ENCODE measurements at regions not wholly inside any gene's neighbourhood (a gene's known extent, or its start where the extent isn't known, plus 50 kb on each side); places are given as distances from the start of the nearest gene placed in this dataset.
"Not testable (repeated sequence)": the region's sequence is repeated elsewhere in the genome, so short reads cannot be mapped to it uniquely, and the experiment has no call there.

DNA sequence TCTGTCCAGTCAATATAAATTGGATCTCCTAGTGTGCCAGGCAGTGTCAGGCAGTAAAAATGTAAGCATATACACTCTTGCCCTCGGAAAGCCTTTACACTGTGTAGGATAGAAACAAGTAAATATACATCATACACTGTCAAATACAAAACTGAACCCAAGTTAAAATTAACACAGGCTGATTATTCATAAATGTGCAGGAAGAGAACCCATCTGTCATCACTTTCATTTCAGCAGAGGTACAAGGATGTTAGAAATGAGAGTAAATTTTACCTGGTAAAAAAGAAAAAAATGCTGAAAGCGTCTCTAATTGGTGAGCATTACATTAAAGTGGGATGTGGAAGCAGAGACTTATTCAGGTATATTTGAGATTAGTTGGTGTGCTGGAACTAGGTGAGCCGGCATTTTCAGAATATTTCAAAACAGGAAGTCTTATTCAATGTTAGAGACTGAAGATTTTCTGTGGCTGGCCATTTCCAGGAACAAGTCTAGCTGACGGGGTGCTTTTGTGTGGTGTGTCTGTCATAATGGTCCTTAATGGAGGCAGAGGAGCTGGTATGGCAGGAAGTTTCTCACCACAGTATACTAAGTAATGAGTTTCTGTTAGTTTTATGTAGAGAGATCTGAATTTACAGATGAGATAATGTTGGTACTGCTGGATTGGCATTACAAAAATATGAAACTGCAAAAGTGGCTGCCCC is 192.6 kb downstream of the CASP12 start:
- in situ Hi-C loops (cut with HindIII; ENCODE audit: low sequenced_read_pairs) = no loop called here

GRCh38 chr11:104704888-104705287 is 193.4 kb downstream of the CASP12 start:
- in situ Hi-C loops (cut with HindIII; ENCODE audit: low sequenced_read_pairs) = no loop called here

DNA sequence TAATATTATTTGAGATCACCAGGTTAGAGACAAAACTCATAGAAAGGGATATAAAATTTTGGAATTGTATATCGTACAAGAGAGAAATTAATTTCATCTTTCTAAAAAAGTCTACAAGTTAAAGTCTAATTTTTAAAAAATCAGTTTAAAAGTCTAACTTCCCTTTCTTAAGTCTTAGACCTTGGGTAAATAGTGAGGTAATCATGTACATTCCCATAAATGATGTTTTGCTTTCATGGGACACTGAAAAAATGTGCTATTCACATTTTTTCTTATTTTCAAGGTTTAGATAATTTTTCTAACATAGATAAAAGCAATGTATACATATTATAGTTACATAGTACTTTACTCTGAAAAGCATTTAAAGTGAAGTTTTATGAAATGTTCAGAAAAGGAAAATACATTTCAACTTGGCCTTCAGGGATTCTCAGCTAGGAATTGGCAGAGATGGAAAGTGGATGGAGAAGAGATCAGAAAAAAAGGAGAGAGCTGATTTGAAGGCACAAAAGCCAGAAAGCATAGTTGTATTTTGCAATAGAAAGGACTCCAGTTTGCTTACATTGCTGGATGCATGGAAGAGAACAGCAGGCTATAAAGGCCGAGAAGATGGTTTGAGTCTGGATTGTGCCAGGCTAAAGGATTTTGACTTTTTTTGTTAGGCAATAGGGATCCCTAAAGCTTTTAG is 194.0 kb downstream of the CASP12 start:
- in situ Hi-C loops (cut with HindIII; ENCODE audit: low sequenced_read_pairs) = no loop called here

GRCh38 chr11:104700609-104701008 is 197.7 kb downstream of the CASP12 start:
- in situ Hi-C loops (cut with HindIII; ENCODE audit: low sequenced_read_pairs) = no loop called here

DNA sequence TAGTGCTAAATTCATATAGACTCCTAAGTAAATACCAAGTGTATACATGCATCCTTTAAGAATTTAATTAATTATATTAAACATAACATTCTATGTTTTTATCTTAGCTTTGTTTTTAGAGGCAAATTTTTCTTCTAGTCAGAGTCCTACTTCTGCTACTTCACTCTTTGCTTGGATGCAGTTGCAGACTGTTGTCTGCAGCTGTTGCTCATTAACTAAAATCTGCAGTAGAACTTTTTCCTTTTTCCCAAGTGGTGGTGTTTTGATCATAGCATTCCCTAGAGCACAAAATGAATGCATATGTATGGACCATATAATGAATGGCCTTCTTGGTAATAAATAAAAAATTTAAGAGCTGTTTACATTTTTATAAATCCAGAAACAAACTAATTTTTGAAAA is 198.3 kb downstream of the CASP12 start:
- in situ Hi-C loops (cut with HindIII; ENCODE audit: low sequenced_read_pairs) = no loop called here

DNA sequence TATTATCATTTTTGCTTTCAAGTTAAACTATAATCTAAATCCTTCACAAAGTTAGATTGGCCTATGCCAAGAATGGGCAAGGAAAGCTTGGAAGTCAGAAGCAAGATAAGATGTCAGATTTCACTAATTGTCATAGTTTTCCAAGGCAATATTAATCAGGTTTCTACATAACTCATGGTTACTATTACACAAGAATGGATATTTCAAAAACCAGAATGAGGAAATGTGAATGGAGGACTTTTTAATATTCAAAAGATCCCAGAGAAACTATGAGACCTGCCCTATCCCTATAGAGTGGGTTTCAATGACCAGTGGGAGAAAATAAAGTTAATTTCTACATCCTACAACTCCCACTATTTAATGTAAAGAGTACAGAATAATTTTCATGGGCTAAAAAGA is 203.2 kb downstream of the CASP12 start:
- in situ Hi-C loops (cut with HindIII; ENCODE audit: low sequenced_read_pairs) = no loop called here

DNA sequence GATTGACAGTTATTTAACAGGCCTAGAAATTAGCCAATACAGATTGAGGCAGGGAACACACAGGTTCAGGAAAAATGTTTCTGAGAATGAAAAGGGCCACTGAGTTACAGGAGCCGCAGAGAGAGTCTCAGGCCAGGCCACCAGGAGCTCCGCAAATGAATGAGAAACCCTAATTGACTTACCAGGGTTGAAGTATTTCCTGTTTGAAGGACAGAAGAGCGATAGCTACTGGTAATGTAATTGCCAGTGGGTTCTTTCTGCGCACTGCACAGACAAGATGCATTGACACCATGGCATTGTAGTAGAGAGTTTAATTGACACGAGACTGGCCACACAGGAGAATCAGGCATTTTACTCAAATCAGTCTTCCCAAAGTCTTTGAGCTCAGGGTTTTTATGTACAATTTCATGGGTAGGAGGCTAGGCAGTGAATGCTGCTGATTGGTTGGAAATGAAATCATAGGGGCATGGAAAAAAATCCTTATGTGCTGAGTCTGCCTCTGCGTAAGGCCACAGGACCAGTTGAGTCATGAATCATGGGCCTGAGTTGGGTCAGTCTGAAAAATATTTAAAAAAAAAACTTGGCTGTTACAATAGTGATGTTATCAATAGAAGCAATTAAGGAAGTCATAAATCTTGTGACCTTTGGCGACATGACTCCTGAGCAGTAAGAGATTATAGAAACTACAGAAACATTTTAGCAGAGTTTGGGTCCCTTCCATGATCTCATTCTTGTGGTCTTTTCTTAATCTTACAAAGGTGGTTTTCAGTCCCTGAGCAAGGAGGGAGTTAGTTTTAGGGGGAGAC is 203.8 kb downstream of the CASP12 start:
- in situ Hi-C loops (cut with HindIII; ENCODE audit: low sequenced_read_pairs) = no loop called here

DNA sequence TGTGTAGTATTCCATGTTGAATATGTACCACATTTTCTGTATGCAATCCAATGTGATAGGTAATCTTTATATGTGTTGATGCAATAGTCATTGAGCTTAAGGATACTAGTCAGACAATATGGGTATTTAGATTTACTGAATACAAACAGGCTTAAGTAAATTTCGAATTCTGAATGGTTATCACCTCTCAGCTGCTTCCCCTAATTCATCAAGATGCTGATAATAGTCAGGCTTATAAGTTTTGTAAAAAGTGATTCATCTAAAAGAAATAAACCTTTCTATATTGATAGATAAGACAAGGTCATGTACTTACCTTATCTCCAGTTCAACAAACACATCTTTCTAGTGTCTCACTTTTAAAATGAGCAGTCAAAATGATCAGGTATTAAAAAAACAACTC is 205.5 kb downstream of the CASP12 start:
- in situ Hi-C loops (cut with HindIII; ENCODE audit: low sequenced_read_pairs) = no loop called here

DNA sequence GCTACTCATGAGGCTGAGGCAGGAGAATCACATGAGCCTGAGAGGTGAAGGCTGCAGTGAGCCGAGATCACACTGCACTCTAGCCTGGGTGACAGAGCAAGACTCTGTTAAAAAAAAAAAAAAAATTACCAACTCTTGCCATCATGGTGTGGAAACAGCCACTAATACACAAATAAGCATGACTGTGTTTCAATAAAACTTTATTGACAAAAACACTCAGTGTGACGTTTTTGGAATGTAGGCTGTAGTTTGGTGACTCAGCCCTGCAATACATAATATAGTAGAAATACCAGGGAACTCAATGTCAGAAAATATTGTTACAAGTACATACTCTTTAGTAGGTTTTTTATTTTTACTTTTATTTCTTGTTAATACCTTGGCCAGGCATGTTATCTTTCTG is 207.1 kb downstream of the CASP12 start:
- in situ Hi-C loops (cut with HindIII; ENCODE audit: low sequenced_read_pairs) = no loop called here

GRCh38 chr11:104690241-104690640 is 208.0 kb downstream of the CASP12 start:
- in situ Hi-C loops (cut with HindIII; ENCODE audit: low sequenced_read_pairs) = no loop called here

GRCh38 chr11:104688731-104689130 is 209.5 kb downstream of the CASP12 start:
- in situ Hi-C loops (cut with HindIII; ENCODE audit: low sequenced_read_pairs) = loop anchor here (5.0 kb wide), 1 partner anchor 41 kb away; no protein-coding TSS in a partner anchor

GRCh38 chr11:104682206-104682605 is 216.1 kb downstream of the CASP12 start:
- in situ Hi-C loops (cut with HindIII; ENCODE audit: low sequenced_read_pairs) = no loop called here

- in situ Hi-C loops (cut with HindIII; ENCODE audit: low sequenced_read_pairs) = no loop called here
Measured at GRCh38 chr11:104679258-104679657, 219.0 kb downstream of the CASP12 start.

DNA sequence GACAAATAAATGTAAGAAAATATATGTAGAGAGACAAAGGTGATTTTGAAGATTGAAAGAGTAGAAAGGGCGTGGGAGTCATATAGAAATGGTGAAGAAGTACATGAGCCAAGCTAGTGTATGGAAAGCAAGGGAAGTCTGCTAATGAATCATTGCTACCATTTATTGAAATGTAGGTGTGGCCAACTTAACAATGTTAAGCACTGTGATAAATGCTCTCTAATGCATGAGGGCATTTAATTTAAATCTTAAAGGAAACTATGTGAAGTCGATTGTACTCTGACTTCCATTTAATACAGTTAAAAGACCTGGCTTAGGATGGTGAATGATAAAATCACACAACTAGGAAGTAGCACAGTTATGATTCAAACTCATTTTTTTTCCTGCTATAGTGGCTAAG is 219.9 kb downstream of the CASP12 start:
- in situ Hi-C loops (cut with HindIII; ENCODE audit: low sequenced_read_pairs) = no loop called here

DNA sequence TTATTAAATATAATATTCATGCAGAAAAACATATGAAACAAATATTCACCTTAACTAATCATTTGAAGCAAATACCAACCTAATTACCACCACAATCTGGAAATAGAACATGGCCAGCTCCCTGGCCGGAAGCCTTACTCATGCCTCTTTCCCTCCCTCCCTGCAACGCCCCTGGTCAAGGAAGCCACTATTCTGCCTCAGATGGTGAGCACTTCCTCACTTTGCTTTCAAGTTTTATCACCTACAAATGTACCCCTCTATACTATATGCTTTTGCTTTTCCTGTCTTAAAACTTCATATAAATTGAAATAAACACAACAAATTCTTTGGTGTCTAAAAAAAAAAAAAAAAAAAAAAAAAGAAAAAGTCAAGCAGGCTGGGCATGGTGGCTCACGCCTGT is 221.2 kb downstream of the CASP12 start:
- in situ Hi-C loops (cut with HindIII; ENCODE audit: low sequenced_read_pairs) = not testable (repeated sequence)

DNA sequence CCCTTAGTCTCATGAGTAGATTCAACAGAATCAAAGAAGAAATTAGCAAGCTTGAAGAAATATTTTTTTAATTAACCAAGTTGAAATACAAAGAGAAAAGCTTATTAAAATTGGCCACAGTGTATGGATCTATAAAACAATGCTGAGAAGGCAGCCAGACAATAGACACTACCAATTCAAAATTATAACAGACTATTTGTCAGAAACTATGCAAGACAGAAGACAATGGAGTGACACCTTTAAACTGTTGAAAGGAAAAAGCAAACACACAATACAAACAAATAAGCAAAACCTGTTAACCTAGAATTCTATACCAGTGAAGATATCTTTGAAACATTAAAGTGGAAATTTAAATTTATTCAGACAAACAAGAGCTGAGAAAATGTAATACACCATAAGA is 225.4 kb downstream of the CASP12 start:
- in situ Hi-C loops (cut with HindIII; ENCODE audit: low sequenced_read_pairs) = no loop called here

GRCh38 chr11:104668797-104669463 is 229.3 kb downstream of the CASP12 start:
- in situ Hi-C loops (cut with HindIII; ENCODE audit: low sequenced_read_pairs) = no loop called here

DNA sequence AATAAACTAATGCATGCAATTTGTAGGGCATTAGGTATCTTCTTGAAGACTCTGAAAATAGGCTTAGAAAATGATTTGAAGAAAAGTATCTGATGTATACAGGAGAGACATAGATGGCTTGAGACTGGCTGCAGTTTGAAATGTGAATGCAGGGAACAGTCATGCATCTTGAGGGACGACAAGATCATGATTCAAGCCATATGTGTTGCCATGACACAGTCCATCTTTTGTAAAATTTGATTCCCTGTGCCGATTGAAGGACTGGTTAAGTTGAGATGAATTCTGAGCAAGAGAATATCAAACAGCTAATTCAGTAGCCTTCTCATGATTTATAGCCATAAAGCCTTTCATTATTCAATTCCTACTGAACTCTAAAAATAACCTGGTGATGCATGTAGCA is 231.6 kb downstream of the CASP12 start:
- in situ Hi-C loops (cut with HindIII; ENCODE audit: low sequenced_read_pairs) = no loop called here

GRCh38 chr11:104665641-104666040 is 232.6 kb downstream of the CASP12 start:
- in situ Hi-C loops (cut with HindIII; ENCODE audit: low sequenced_read_pairs) = no loop called here

GRCh38 chr11:104663190-104664140 is 234.8 kb downstream of the CASP12 start:
- in situ Hi-C loops (cut with HindIII; ENCODE audit: low sequenced_read_pairs) = no loop called here

Measured in endothelial cell of hepatic sinusoid (primary cell).